Esophagus muscularis mucosa (tissue), 4 donors: ENCODE measurements at regions not wholly inside any gene's neighbourhood (a gene's known extent, or its start where the extent isn't known, plus 50 kb on each side); places are given as distances from the start of the nearest gene placed in this dataset.

Source experiments
- DNase-seq: peaks from one replicate; pipeline ENCODE4 v3.0.0-alpha.2; 2017; ENCODE audit errors: extremely low spot score
- H3K27ac ChIP-seq, 4 donors: fragments of 200-600 bp; sonication (generic); replicated peaks in 1 of 4; 1 replicate in 3 of 4; 2 replicates in 1 of 4; pipeline ENCODE4 v1.5.1; 2016 to 2019; ENCODE audit warnings: mild to moderate bottlenecking in 1 of 4
- H3K27me3 ChIP-seq, 4 donors: fragments of 200-600 bp; sonication (generic); one replicate each; pipeline versions ENCODE4 v1.5.1 to v1.6.0; 2016 to 2019
- H3K36me3 ChIP-seq, 4 donors: fragments of 200-600 bp; sonication (generic); one replicate each; pipeline ENCODE4 v1.5.1; 2016 to 2019
- H3K4me1 ChIP-seq, 4 donors: fragments of 200-600 bp; sonication (generic); one replicate each; pipeline ENCODE4 v1.5.1; 2016 to 2019
- H3K4me3 ChIP-seq, 4 donors: fragments of 200-600 bp; sonication (generic); 1 replicate in 2 of 4; 2 replicates in 2 of 4; pipeline ENCODE4 v1.5.1; 2016 to 2019; ENCODE audit warnings: mild to moderate bottlenecking in 4 of 4, moderate library complexity in 1 of 4
- H3K9me3 ChIP-seq, 4 donors: fragments of 200-600 bp; sonication (generic); 1 replicate in 3 of 4; 2 replicates in 1 of 4; pipeline ENCODE4 v1.5.1; 2016 to 2019
- CTCF ChIP-seq, 3 experiments: fragments of 200-600 bp in 2 of 3; fragments of 450-650 bp in 1 of 3; sonication (generic) in 2 of 3; IDR thresholded peaks; one replicate each; pipeline ENCODE4 v1.5.1; 2017 to 2019; ENCODE audit warnings: antibody characterized with exemption in 3 of 3, mild to moderate bottlenecking in 2 of 3, moderate library complexity in 1 of 3
- EP300 ChIP-seq: sonication (generic); formaldehyde crosslinking; IDR thresholded peaks from one replicate; pipeline ENCODE4 v1.6.1; 2017; ENCODE audit warnings: antibody characterized with exemption
- POLR2A ChIP-seq: fragments of 450-650 bp; IDR thresholded peaks from one replicate; pipeline ENCODE4 v1.6.1; 2017; ENCODE audit warnings: antibody characterized with exemption, moderate library complexity, mild to moderate bottlenecking, low read depth
- POLR2AphosphoS5 ChIP-seq, 2 donors: sonication (generic); formaldehyde crosslinking; IDR thresholded peaks; one replicate each; pipeline ENCODE4 v1.6.1; 2017; ENCODE audit warnings: antibody characterized with exemption in 2 of 2
- WGBS: methylation state at CpG from one replicate; pipeline ENCODE4 v1.1.5; 2018; 5-methylcytosine and 5-hydroxymethylcytosine counted together
- intact Hi-C: fragments of 100-400 bp; cut with DNase I; formaldehyde crosslinking; loops from one replicate; pipeline ENCODE4 v1.15.1; 2023

GRCh38 chr1:184152434-184152898 lies 100.9 kb downstream of the TSEN15 start:
- intact Hi-C loops = no loop called here

GRCh38 chr1:184152974-184153373 lies 101.4 kb downstream of the TSEN15 start:
- DNase-seq = no peak
- Histone ChIP-seq H3K4me1 (peaks cover 23 to 34% (median 28%) of the 10 kb centered on the region in 4 donors), H3K9me3 (no peaks in the 10 kb centered on the region), H3K36me3 (no peaks in the 10 kb centered on the region), H3K27ac (peak overlapping the region; percentile 61 to 74 (median 66)), H3K4me3 (peak overlapping the region; percentile 39 to 52 (median 46)), H3K27me3 (no peaks in the 10 kb centered on the region)
- WGBS = 60% methylated on average over 11 of the region's 11 CpGs
- intact Hi-C loops = no loop called here
- TF ChIP-seq POLR2AphosphoS5 (IDR thresholded peaks at IDR 0.05) = no peak

More at GRCh38 chr1:184152434-184152898, 100.9 kb downstream of the TSEN15 start:
- DNase-seq = peak; percentile 90
- Histone ChIP-seq H3K4me1 (peaks cover 23 to 34% (median 28%) of the 10 kb centered on the region in 4 donors), H3K36me3 (no peaks in the 10 kb centered on the region), H3K27ac (peak overlapping the region; percentile 61 to 74 (median 66)), H3K27me3 (no peaks in the 10 kb centered on the region), H3K9me3 (no peaks in the 10 kb centered on the region), H3K4me3 (peak overlapping the region; percentile 39 to 52 (median 46))
- 46% methylated on average over 10 of the region's 10 CpGs for WGBS
- TF ChIP-seq CTCF (IDR thresholded peaks at IDR 0.05) = no peak
- no peak for TF ChIP-seq POLR2AphosphoS5 (IDR thresholded peaks at IDR 0.05)
- TF ChIP-seq POLR2A = no peak
- TF ChIP-seq EP300 = no peak

- Histone ChIP-seq H3K36me3 (no peaks in the 10 kb centered on the region), H3K27me3 (no peaks in the 10 kb centered on the region), H3K4me3 (no peak overlapping the region), H3K9me3 (no peaks in the 10 kb centered on the region), H3K4me1 (peaks cover 23 to 34% (median 28%) of the 10 kb centered on the region in 4 donors), H3K27ac (no peak overlapping the region)
- TF ChIP-seq EP300 = no peak
- TF ChIP-seq POLR2A = no peak
- no peak for TF ChIP-seq CTCF (IDR thresholded peaks at IDR 0.05)
- TF ChIP-seq POLR2AphosphoS5 (IDR thresholded peaks at IDR 0.05) = no peak
- intact Hi-C loops = no loop called here
- DNase-seq = no peak
- 83% methylated on average over 4 of the region's 4 CpGs for WGBS
These were observed 102.2 kb downstream of the TSEN15 start for GRCh38 chr1:184153731-184154130.

GRCh38 chr1:184156521-184157393 lies 105.2 kb downstream of the TSEN15 start:
- Histone ChIP-seq H3K9me3 (no peaks in the 10 kb centered on the region), H3K27ac (no peak overlapping the region), H3K4me3 (no peak overlapping the region), H3K27me3 (no peaks in the 10 kb centered on the region), H3K36me3 (no peaks in the 10 kb centered on the region), H3K4me1 (peaks cover 8 to 29% (median 16%) of the 10 kb centered on the region in 4 donors)
- DNase-seq = peak; percentile 42
- 56% methylated on average over 5 of the region's 5 CpGs for WGBS
- intact Hi-C loops = no loop called here
- no peak for TF ChIP-seq POLR2AphosphoS5 (IDR thresholded peaks at IDR 0.05)

- 72% methylated on average over 1 of the region's 1 CpG for WGBS
- no peaks in the 10 kb centered on the region for H3K36me3 ChIP-seq
- intact Hi-C loops = no loop called here
- H3K27me3 ChIP-seq = no peaks in the 10 kb centered on the region
- no peak overlapping the region for H3K27ac ChIP-seq
- H3K4me1 ChIP-seq = peaks cover 8 to 29% (median 13%) of the 10 kb centered on the region in 4 donors
- no peak for TF ChIP-seq POLR2A
- no peak for TF ChIP-seq POLR2AphosphoS5 (IDR thresholded peaks at IDR 0.05)
- TF ChIP-seq EP300 = no peak
- TF ChIP-seq CTCF (IDR thresholded peaks at IDR 0.05) = no peak
- H3K9me3 ChIP-seq = no peaks in the 10 kb centered on the region
- no peak overlapping the region for H3K4me3 ChIP-seq
- DNase-seq = no peak
These were observed 105.8 kb downstream of the TSEN15 start for GRCh38 chr1:184157394-184157742.
